ENCODE measurements at regions not wholly inside any gene's neighbourhood (a gene's known extent, or its start where the extent isn't known, plus 50 kb on each side); places are given as distances from the start of the nearest gene placed in this dataset.

DNA sequence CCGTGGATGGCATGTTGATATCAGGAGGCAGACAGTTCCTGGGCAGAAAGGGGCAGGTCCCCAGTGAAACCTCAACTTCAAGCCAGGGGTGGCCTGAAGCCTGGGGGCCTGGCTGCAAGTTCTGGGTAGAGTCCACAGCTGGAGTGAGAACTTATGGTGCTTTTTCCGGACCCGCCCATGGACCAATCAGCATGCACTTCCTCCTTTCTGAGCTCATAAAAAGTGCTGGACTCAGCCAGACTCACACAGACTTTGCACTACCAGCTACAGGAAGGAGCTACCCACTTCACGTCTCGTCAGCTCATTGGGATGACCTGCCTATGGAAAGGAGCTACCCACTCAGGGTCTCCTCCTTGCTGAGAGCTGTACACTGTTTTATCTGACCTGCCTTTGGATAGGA lies 183.1 kb upstream of the MC4R start:
- no peak overlapping the region for H3K4me3 ChIP-seq (ENCODE audit: low read length)
- peaks cover 8% of the 10 kb centered on the region for H3K27me3 ChIP-seq (ENCODE audit: control insufficient read depth, insufficient read depth, low read length)
- no peaks in the 10 kb centered on the region for H3K9me3 ChIP-seq (replicated peaks; ENCODE audit: low read length)
- no peak overlapping the region for H3K4me2 ChIP-seq (ENCODE audit: low read length)
- H3K36me3 ChIP-seq (ENCODE audit: insufficient read depth, low read length), result no peaks in the 10 kb centered on the region
- H3K4me1 ChIP-seq (ENCODE audit: control insufficient read depth, insufficient read depth, low read length), result no peaks in the 10 kb centered on the region
- H3K9ac ChIP-seq (ENCODE audit: low read depth, low read length), result no peak overlapping the region

DNA sequence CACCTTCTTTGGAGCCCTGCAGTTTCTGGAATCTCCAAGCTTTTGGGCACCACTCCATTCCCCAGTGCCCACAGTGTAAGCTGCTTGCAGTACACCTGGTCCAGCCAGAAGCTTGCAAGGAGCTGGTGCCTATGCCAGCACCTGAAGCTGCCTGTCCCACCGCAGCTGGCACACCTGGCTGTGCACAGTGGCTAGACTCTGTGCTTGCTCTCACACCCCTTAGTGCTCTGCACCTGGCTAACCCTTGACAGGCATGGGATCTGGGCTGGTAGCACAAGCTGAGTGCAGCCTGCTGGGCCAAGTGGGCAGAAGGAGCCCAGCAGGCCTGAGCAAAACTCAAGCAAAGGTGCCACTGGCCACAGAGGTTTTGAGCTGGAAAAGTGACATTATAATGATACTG lies 183.8 kb upstream of the MC4R start:
- Histone ChIP-seq H3K27me3 (ENCODE audit: control insufficient read depth, insufficient read depth, low read length) (peaks cover 12% of the 10 kb centered on the region), H3K9ac (ENCODE audit: low read depth, low read length) (no peak overlapping the region), H3K9me3 (replicated peaks; ENCODE audit: low read length) (no peaks in the 10 kb centered on the region), H3K4me3 (ENCODE audit: low read length) (no peak overlapping the region), H3K36me3 (ENCODE audit: insufficient read depth, low read length) (no peaks in the 10 kb centered on the region), H3K4me1 (ENCODE audit: control insufficient read depth, insufficient read depth, low read length) (no peaks in the 10 kb centered on the region), H3K4me2 (ENCODE audit: low read length) (no peak overlapping the region)

DNA sequence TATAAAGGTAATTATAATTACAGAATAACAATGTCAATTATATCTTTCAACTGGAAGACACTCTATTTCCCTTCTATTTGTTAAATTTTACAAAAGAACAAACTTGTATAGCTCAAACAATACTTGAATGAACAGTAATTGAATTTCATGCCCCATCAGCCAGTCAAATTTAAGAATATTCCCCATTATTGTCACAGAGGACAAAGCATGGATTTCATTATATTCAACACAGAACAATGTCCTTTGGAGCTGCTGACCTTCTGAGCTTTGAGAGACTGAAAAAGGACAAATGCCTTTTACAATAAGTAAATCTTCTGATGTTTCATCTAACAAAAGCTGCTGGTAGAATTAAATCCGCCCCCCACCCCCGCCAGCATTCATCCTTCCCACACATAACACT lies 187.5 kb upstream of the MC4R start:
- no peaks in the 10 kb centered on the region for H3K4me1 ChIP-seq (ENCODE audit: control insufficient read depth, insufficient read depth, low read length)
- H3K9ac ChIP-seq (ENCODE audit: low read depth, low read length), result no peak overlapping the region
- H3K4me3 ChIP-seq (ENCODE audit: low read length), result no peak overlapping the region
- no peaks in the 10 kb centered on the region for H3K9me3 ChIP-seq (replicated peaks; ENCODE audit: low read length)
- H3K27me3 ChIP-seq (ENCODE audit: control insufficient read depth, insufficient read depth, low read length), result peaks cover 9% of the 10 kb centered on the region
- H3K4me2 ChIP-seq (ENCODE audit: low read length), result no peak overlapping the region
- no peaks in the 10 kb centered on the region for H3K36me3 ChIP-seq (ENCODE audit: insufficient read depth, low read length)

DNA sequence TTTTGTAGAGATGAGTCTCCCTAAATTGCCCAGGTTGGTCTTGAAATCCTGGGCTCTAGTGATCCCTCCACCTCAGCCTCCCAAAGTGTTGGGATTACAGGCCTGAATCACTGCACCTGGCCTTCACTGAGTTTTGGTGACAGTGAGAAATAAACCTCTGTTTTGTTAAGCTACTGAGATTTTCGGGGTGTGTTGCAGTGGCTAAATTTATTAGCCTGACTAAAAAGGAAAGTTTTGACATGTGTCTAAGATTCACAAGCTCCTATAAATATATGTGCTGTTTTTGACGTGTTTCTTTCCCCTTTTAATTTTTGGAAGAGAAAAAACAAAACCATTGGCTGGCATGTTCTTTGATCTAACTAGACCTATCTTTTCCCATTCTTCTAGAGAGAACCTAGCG lies 190.5 kb upstream of the MC4R start:
- no peaks in the 10 kb centered on the region for H3K4me1 ChIP-seq (ENCODE audit: control insufficient read depth, insufficient read depth, low read length)
- no peaks in the 10 kb centered on the region for H3K9me3 ChIP-seq (replicated peaks; ENCODE audit: low read length)
- H3K9ac ChIP-seq (ENCODE audit: low read depth, low read length), result no peak overlapping the region
- H3K4me3 ChIP-seq (ENCODE audit: low read length), result no peak overlapping the region
- peaks cover 12% of the 10 kb centered on the region for H3K27me3 ChIP-seq (ENCODE audit: control insufficient read depth, insufficient read depth, low read length)
- H3K4me2 ChIP-seq (ENCODE audit: low read length), result no peak overlapping the region
- no peaks in the 10 kb centered on the region for H3K36me3 ChIP-seq (ENCODE audit: insufficient read depth, low read length)

DNA sequence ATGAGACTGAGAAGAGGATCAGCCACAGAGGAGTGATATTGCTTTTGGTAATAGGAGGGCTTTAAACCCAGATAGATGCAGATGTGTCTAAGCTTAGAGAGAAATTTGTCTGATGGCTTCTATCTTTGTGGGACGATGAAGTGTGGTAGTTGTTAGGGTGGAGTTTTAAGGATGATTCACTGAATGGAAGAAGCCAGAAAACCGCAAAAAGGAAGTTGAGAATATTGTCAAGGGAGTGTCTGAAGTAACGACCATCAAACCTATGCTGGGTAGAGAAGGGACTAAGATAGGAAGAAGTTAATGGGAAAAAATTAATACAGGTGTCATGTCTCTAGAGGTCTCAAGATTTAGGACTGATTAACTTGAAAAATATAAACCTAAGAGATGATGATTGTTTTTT lies 195.6 kb upstream of the MC4R start:
- Histone ChIP-seq H3K27me3 (ENCODE audit: control insufficient read depth, insufficient read depth, low read length) (peaks cover 7% of the 10 kb centered on the region), H3K4me1 (ENCODE audit: control insufficient read depth, insufficient read depth, low read length) (no peaks in the 10 kb centered on the region), H3K4me3 (ENCODE audit: low read length) (no peak overlapping the region), H3K4me2 (ENCODE audit: low read length) (no peak overlapping the region), H3K36me3 (ENCODE audit: insufficient read depth, low read length) (no peaks in the 10 kb centered on the region), H3K9me3 (replicated peaks; ENCODE audit: low read length) (no peaks in the 10 kb centered on the region), H3K9ac (ENCODE audit: low read depth, low read length) (no peak overlapping the region)

DNA sequence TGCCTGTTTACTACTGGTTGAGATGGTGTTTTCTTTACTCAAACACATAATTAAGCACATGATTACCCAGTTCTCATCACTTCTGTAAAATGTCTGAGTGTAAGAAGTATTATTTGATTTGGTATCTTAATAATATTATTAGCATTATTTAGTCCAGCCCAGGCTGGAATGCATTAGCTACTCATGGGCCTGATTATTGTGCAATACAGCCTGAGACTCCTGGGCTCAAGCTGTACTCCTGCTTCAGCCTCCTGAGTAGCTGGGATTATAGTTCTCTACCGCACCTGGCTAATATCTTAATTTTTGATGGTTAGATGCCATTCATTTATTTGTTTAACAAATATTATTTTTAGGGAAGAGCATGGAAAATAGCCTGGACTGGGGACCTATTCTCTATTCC lies 197.6 kb upstream of the MC4R start:
- H3K4me3 ChIP-seq (ENCODE audit: low read length), result no peak overlapping the region
- H3K27me3 ChIP-seq (ENCODE audit: control insufficient read depth, insufficient read depth, low read length), result peaks cover 7% of the 10 kb centered on the region
- H3K9ac ChIP-seq (ENCODE audit: low read depth, low read length), result no peak overlapping the region
- no peaks in the 10 kb centered on the region for H3K4me1 ChIP-seq (ENCODE audit: control insufficient read depth, insufficient read depth, low read length)
- H3K4me2 ChIP-seq (ENCODE audit: low read length), result no peak overlapping the region
- H3K36me3 ChIP-seq (ENCODE audit: insufficient read depth, low read length), result no peaks in the 10 kb centered on the region
- no peaks in the 10 kb centered on the region for H3K9me3 ChIP-seq (replicated peaks; ENCODE audit: low read length)

DNA sequence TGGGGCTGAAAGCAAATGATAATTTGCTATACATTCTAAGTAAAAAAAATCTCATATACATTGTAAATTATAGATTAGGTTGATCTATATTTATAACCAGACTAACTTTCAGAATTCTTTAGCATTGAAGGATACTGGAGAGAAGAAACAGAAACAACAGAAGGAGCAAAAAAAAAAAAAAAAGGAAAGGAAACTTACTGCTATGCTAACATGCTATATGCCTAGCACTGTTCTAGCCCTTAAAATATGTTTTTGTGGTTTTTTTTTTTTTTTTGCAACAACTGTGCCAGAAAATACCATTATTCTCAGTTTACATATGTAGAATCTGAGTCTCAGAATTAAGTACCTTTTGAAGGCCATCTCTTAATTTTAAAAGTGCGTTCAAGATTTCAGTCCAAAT lies 204.9 kb upstream of the MC4R start:
- Histone ChIP-seq H3K9ac (ENCODE audit: low read depth, low read length) (no peak overlapping the region), H3K4me2 (ENCODE audit: low read length) (no peak overlapping the region), H3K27me3 (ENCODE audit: control insufficient read depth, insufficient read depth, low read length) (no peaks in the 10 kb centered on the region), H3K9me3 (replicated peaks; ENCODE audit: low read length) (no peaks in the 10 kb centered on the region), H3K4me1 (ENCODE audit: control insufficient read depth, insufficient read depth, low read length) (no peaks in the 10 kb centered on the region), H3K36me3 (ENCODE audit: insufficient read depth, low read length) (no peaks in the 10 kb centered on the region), H3K4me3 (ENCODE audit: low read length) (no peak overlapping the region)

DNA sequence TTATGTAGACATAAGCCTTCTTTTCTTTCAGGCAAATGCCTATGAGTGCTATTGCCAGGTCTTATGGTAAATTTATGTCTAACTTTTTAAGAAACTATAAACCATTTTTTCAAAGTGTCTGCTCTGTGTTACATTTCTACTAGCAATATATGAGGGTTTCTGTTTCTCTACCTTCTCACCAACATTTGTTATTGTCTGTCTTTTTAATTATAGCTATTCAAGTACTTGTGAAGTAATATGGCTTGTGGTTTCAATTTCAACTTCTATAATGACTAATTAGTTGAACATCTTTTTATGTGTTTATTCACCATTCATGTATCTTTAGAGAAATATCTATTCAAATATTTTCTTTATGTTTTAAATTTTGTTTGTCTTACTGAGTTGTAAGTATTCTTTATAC lies 213.1 kb upstream of the MC4R start:
- Histone ChIP-seq H3K4me1 (ENCODE audit: control insufficient read depth, insufficient read depth, low read length) (no peaks in the 10 kb centered on the region), H3K4me3 (ENCODE audit: low read length) (no peak overlapping the region), H3K9me3 (replicated peaks; ENCODE audit: low read length) (no peaks in the 10 kb centered on the region)

DNA sequence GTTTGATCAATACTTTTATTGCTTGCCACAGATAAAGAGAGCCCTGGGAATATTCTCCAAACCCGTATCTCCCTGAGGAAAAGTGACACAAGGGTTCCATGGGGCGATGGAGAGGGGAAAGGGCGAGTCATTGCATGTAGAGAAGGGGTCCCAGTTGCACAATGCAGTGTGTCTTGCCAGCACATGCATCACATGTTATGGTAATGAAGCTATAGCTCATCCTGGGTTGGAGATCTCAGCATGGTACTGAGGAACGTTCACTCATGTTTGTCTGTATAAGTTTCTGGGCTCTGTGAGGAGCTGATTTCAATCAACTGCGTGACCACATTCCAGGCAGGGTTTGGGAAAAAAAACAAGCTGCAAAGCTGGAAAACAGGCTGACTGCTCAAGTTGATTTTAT lies 220.7 kb upstream of the MC4R start:
- Histone ChIP-seq H3K9ac (ENCODE audit: low read depth, low read length) (no peak overlapping the region), H3K36me3 (ENCODE audit: insufficient read depth, low read length) (no peaks in the 10 kb centered on the region), H3K4me2 (ENCODE audit: low read length) (no peak overlapping the region), H3K4me1 (ENCODE audit: control insufficient read depth, insufficient read depth, low read length) (no peaks in the 10 kb centered on the region), H3K27me3 (ENCODE audit: control insufficient read depth, insufficient read depth, low read length) (no peaks in the 10 kb centered on the region), H3K4me3 (ENCODE audit: low read length) (no peak overlapping the region), H3K9me3 (replicated peaks; ENCODE audit: low read length) (no peaks in the 10 kb centered on the region)

More for the DNA sequence above, 213.1 kb upstream of the MC4R start:
- no peak overlapping the region for H3K4me2 ChIP-seq (ENCODE audit: low read length)
- H3K27me3 ChIP-seq (ENCODE audit: control insufficient read depth, insufficient read depth, low read length), result no peaks in the 10 kb centered on the region
- no peaks in the 10 kb centered on the region for H3K36me3 ChIP-seq (ENCODE audit: insufficient read depth, low read length)
- no peak overlapping the region for H3K9ac ChIP-seq (ENCODE audit: low read depth, low read length)

DNA sequence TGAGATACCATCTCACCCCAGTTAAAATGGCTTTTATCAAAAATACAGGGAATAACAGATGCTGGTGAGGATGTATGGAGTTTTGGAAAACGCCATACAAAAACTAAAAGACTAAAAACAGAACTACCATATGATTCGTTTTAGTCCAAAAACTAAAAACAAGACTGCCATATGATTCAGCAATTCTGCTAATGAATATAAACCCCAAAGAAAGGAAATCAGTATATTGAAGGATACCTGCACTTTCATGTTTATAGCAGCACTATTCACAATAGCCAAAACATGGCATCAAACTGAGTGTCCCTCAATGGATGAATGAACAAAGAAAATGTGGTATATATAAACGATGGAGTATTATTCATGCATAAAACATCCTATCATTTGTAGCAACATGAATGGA lies 224.4 kb upstream of the MC4R start:
- H3K4me2 ChIP-seq (ENCODE audit: low read length), result no peak overlapping the region

DNA sequence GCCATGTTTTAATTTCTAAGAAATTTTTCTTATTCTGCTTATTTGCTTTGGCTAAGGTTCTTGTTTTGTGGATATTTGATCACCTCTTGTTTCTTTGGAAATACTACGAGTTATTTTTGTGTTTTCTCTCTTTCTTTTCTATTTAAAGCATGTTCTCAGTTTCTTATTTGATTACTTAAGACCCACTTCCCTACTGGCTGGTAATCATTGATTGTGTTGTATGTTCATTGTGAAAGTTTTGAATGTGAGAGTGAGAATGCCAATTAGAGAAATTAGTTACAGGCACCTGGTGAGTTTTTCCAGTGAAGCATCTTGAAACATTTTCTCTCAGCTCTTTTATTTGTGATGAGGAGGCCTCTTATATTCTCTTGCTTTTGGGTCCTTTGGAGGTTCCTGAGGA lies 226.7 kb upstream of the MC4R start:
- Histone ChIP-seq H3K36me3 (ENCODE audit: insufficient read depth, low read length) (no peaks in the 10 kb centered on the region), H3K9ac (ENCODE audit: low read depth, low read length) (no peak overlapping the region), H3K27me3 (ENCODE audit: control insufficient read depth, insufficient read depth, low read length) (no peaks in the 10 kb centered on the region), H3K4me1 (ENCODE audit: control insufficient read depth, insufficient read depth, low read length) (no peaks in the 10 kb centered on the region), H3K9me3 (replicated peaks; ENCODE audit: low read length) (no peaks in the 10 kb centered on the region), H3K4me3 (ENCODE audit: low read length) (no peak overlapping the region), H3K4me2 (ENCODE audit: low read length) (no peak overlapping the region)

More for the DNA sequence above, 224.4 kb upstream of the MC4R start:
- Histone ChIP-seq H3K27me3 (ENCODE audit: control insufficient read depth, insufficient read depth, low read length) (no peaks in the 10 kb centered on the region), H3K9ac (ENCODE audit: low read depth, low read length) (no peak overlapping the region), H3K9me3 (replicated peaks; ENCODE audit: low read length) (no peaks in the 10 kb centered on the region), H3K4me3 (ENCODE audit: low read length) (no peak overlapping the region), H3K4me1 (ENCODE audit: control insufficient read depth, insufficient read depth, low read length) (no peaks in the 10 kb centered on the region), H3K36me3 (ENCODE audit: insufficient read depth, low read length) (no peaks in the 10 kb centered on the region)

DNA sequence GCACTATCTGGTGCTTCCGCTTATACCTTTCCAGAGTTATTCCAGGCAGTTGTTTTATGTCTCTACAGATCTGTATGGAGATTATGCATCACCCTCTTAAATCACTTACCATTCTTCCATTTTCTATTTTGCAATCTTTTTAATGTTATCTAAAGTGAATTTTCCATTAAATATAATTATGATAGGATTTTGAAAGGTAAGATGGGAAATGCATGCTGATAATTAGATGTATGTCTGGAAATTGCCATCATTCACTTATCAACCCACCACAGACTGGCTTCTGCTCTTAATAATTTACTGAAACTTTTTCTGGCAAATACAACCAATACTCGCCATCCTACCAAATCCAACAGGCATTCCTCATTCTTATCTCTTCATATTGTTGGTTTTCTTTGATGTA lies 227.4 kb upstream of the MC4R start:
- no peaks in the 10 kb centered on the region for H3K4me1 ChIP-seq (ENCODE audit: control insufficient read depth, insufficient read depth, low read length)
- no peak overlapping the region for H3K4me3 ChIP-seq (ENCODE audit: low read length)
- no peaks in the 10 kb centered on the region for H3K27me3 ChIP-seq (ENCODE audit: control insufficient read depth, insufficient read depth, low read length)
- H3K9ac ChIP-seq (ENCODE audit: low read depth, low read length), result no peak overlapping the region
- H3K9me3 ChIP-seq (replicated peaks; ENCODE audit: low read length), result no peaks in the 10 kb centered on the region
- H3K4me2 ChIP-seq (ENCODE audit: low read length), result no peak overlapping the region
- no peaks in the 10 kb centered on the region for H3K36me3 ChIP-seq (ENCODE audit: insufficient read depth, low read length)

Measured in skeletal muscle satellite cell (primary cell).